HG03025 (cell line): ENCODE measurements at regions not wholly inside any gene's neighbourhood (a gene's known extent, or its start where the extent isn't known, plus 50 kb on each side); places are given as distances from the start of the nearest gene placed in this dataset.
"Not testable (repeated sequence)": the region's sequence is repeated elsewhere in the genome, so short reads cannot be mapped to it uniquely, and the experiment has no call there.

Experiments used
- ATAC-seq: cut with Tn5 transposase; IDR thresholded peaks from one replicate; pipeline ENCODE4 v1.9.1; 2021; ENCODE audit warnings: mild to moderate bottlenecking, moderate library complexity; ENCODE audit not compliant: unreplicated experiment, low FRiP score

DNA sequence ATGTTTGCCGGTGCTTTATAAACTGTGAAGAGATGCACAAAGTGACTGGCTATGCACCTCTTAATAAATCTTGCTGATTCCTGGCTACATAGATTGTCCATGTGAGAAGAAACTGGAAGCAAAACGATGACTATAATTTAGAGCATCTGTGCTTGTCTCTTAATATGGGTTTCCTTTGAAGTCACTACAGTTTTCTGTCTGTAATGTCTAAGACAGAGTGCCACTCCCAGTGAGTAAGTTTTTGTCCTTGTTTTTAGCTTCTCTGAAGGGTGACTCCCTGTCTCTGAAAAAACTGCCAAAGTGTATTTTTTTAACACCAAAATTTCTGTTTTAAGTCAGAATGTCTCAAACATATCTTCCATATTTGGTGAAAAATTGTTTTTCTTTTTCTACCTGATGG is 175.1 kb downstream of the FASLG start:
- no peak for ATAC-seq

DNA sequence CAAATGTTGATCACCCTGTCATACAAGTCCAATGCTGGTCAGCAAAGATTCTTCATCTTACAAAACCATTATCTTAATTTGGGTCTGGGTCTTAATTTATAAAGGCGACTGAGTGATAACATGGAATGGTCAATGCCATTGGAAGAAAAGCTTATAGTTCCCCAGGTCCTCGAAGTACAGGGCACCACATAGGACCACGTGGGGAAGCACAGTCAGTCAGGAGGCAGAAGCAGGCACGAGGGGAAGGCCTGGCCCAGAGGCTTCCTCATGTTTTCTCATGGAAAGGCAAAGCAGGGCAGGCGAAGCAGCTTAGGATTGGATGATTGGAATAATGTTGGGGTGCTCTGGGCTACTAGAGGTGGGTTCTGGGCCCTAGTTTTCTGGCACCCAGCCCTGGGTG is 175.7 kb downstream of the FASLG start:
- ATAC-seq, result no peak

DNA sequence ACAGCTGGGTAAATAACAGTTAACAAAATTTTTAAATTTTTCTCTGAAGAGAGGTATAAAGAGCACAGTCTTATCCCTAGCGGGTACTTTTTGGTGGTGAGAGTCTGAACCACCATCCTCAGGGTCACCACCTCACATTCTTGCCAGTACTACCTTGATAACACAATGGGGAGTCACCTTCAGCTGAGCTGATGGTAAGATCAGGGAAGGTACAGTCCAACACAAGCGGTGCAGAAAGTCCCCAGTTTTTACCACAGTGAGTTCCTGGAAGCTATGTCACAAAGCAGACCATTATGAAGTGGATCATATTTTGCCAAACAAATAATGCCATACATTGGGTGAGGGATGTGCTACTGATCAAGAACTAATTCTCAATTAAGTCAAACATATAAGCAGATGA is 176.9 kb downstream of the FASLG start:
- ATAC-seq, result no peak

DNA sequence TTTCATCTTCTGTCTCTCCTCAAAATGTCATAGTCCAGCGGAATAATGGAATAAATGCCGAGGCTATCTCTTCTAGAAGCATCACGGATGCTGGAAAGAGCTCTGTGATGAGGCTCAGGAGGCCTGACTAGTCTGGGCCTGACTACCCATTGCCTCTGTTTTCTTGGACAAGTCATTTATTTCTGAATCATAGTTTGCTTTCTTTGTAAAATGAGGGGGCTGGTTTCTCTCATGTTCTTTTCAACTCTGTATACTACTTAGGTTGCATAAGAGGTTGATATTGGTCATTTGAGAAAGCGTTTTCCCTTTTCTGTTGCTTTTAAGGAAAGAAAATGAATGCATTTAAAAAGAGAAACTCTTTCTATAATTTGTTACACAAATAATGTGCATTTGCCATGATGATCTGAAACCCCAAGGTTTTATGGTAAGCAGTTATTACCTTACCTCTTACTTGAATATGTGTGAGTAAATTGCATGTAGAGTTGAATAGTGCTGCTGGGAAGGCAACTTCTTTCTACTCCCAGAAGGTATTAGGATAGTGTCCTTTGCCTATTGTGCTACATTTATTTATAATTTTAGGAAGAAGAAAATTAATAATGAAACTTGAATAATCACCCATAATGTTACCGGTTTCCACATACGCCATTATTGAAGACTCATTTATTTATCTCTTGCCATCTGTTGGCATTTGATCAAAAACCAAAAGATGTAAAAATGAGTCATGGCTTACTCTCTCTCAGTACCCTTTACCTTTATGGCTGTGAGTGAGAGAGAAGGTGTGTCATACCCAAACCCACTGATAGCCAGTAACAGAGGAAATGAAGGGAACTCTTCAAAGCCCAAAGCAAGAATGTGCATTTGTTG is 179.1 kb downstream of the FASLG start:
- no peak for ATAC-seq

DNA sequence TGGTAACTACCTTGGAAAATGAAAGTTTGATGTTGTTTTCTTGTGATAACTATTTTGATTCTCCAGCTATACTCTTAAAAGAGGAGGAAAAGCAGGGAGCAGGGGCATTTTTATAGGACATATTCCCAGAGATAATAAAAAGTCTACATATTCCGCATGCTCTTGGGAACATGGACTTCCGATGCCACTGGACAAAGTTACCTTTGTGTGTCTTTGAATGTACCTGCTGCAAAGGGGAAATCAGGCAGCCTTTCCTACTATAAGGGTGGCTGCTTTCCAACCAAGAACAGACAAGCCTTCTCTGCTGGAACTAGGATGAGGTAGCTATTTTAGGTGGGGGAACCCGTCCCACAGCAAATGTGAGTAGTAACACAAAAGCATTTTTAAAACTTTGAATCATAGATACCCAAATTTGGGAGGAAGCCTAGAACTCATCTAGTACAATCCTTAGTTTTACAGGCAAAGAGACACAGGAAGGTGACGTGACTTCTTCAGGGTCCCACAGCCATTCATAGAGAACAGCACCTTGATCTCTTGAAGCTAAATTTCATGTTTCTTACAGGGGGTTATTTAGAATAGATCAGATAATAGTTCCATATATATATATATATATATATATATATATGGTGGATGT is 179.9 kb downstream of the FASLG start:
- ATAC-seq, result no peak

DNA sequence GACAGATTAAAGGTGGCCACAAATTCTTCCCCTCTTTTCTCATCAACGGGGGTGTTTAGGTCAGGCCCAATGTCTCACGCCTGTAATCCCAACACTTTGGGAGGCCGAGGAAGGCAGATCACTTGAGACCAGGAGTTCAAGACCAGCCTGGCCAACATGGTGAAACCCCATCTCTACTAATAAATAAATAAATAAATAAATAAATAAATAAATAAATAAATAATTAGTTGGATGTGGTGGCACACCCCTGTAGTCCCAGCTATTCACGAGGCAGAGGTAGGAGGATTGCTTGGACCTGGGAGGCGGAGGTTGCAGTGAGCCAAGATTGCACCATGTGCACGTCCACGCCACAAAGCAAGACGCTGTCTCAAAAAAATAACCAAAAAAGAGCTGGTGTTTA is 180.7 kb downstream of the FASLG start:
- ATAC-seq, result not testable (repeated sequence)

DNA sequence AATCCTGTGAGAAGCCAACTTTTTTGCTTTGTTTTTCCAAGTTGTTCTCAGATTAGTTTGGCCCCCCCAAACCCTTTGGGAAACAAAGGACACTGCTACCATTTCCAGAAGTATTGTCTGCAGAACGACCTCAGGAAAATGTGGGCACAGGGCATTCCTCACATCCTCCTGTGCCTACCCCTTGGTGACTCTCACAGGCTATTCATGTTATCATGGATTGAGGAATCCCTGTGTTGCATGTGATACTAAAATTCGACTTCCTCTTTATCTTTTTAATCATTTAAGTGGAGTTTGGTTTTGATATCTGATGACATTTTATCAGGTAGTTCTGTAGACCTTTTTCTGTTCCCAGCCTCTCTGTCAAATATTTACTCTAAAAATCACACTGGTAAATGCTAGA is 184.5 kb downstream of the FASLG start:
- ATAC-seq, result no peak

DNA sequence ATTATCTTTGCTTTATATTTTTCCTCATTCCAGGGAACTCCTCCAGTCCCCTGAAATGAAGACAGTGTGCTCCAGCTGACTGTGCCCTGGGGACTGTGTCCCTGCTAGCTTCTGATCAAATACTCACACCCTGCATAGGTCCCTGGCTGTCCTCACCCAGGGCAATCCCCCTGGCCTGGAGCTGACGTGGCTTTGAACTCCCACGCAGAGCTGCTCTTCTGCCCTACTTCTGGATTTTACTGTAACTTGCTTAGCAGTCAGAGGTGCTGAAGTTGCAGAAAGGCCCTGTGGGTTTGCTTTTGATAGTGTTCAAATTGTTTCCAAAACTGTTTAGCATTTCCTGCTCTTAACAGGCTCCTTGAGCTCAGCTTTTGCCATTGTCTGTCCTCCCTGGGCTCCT is 186.5 kb downstream of the FASLG start:
- no peak for ATAC-seq

DNA sequence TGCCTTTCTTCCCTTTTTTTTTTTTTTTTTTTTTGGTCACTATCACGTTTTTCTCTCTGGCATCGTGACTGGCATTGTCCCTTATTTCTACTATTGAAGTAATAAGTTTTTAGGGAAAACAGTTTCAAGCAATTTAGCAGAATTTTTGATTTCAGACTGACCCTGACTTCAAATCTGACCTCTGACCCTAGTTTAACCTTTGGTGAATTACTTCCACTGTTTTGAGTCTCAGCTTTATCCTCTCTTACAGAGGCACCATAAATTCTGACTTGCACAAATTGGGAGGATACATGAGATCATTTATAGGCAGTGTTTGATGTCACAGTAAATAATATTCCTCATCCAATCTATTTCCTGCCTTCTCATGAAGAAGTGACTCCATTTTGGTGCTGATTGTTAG is 187.0 kb downstream of the FASLG start:
- no peak for ATAC-seq

DNA sequence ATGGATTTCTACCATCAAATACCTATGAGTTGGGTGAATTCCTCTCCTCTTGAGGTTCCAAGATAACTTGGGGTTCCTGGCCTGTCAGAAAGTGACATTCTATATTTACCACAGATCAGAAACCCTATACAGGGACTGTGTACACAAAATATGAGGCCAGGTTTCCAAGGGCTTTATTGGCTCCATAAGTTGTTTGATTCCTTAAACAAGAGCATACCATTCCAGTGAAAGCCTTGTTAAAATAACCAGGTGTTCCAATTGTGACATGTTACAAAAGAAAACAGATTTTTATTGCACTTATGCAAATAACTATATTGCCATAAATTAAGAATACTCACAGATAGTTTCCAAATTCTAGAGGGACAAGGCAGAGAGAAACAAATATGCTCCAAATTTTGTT is 188.9 kb downstream of the FASLG start:
- not testable (repeated sequence) for ATAC-seq

DNA sequence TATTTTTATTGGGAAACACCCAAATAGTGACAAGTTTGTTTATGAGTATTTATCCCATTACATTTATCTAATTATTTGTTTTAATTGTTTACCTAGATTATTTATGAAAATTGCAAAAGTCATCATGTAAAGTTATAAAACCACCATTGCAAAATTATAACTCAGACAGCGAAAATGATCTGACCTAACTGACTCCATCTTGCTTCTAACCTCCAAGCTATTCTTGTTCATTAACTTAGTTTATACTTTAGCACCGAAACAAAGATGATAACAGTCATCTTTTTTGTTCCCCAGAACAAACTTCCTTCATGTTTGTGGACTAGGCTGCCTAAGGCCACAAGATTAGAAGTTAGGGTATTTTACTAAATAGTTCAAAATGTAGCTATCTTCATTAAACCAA is 190.8 kb downstream of the FASLG start:
- no peak for ATAC-seq

DNA sequence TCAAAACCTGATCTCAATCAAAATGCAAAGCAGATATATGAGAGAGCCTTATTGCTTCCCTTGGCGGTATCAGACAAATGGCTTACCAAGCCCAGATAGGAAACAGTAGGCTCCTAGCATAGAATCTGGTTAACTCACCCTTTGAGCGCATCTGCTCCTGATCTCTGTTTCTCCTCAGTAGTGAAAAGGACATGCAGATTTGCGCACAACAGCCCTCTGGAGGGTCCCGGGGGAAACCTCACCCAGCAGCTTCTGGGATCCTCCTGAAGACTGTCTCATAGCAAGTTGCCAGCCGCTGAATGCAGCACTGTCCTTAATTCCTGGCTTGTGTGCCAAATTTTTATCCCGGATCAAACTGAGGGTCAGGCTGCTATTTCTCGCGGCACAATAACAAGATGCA is 192.2 kb downstream of the FASLG start:
- no peak for ATAC-seq

DNA sequence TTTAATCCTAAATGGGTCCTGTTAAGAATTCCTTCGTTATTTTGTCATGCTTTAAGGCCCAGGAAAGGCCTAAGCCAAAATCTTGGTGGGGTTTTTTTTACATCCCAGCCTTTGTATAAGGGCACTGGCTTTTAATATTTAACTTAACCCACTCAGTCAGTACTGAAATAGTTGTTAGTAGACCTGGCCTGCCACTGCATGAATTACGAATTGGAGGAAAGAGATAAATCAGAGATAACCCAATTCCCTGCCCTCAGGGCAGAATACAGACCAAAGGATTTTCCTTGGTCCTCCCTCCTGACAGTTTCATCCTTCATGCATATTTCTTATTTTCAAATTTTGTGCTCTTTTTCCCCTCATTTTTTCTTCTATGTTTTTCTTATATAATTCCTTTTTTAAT is 193.0 kb downstream of the FASLG start:
- ATAC-seq, result no peak

DNA sequence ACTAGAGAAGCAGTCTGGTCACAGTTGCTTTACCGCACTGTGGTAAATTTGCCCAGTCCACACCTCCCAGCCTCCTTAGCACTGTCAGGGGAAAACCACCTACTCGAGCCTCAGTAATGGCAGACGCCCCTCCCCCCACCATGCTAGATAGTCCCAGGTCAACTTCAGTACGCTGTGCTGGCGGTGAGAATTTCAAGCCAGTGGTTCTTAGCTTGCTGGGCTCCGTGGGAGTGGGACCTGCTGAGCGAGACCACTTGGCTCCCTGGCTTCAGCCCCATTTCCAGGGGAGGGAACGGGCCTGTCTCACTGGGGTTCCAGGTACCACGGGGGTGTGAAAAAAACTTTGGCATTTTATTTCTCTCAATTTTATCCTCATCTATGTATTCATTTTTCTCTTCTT is 194.8 kb downstream of the TNFSF18 start:
- not testable (repeated sequence) for ATAC-seq

DNA sequence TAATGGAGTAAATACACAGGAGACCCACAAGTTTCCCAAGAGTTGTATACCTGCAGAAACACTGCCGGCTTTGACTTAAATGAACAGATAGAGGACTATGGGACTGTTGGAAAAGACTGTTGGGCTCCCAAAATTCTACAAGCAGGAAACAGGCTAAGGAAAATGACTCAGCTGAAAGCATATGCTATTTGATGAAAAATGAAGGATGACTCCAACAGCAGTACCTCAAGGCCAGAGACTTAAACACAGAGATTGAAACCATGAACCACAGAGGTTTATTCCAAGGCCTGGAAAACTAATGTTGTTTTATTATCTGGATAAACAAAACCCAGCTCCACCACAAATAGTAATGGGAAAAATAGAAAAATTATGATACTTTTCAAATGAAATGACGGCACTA is 187.7 kb downstream of the TNFSF18 start:
- ATAC-seq, result no peak

DNA sequence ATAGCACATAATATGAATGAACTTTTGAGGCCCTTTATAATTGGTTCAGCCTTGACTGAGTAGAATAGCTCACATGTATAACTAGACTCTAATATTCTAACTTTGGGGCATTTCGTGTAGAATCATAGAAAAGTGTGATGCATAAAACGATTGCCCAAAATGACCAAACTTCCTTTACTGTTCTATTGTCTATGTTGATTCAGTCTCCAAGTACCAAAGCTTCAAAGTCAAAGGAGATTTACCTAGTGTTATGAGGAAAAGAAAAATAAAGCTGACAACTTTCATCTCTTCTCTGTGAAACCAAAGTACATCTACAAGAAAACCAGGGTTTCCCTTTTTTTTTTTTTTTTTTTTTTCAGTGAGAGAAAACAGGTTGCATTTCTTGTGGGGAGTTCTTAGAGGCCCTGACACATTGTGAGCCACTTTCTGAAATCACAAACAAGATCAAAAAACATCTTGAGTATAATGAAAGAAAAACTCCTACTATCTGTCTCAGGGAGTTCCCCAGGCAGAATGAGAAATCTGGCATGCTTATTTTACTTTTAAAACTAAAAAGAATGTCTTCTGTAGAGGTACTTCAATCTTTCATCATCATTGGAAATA is 183.4 kb downstream of the TNFSF18 start:
- ATAC-seq, result no peak

DNA sequence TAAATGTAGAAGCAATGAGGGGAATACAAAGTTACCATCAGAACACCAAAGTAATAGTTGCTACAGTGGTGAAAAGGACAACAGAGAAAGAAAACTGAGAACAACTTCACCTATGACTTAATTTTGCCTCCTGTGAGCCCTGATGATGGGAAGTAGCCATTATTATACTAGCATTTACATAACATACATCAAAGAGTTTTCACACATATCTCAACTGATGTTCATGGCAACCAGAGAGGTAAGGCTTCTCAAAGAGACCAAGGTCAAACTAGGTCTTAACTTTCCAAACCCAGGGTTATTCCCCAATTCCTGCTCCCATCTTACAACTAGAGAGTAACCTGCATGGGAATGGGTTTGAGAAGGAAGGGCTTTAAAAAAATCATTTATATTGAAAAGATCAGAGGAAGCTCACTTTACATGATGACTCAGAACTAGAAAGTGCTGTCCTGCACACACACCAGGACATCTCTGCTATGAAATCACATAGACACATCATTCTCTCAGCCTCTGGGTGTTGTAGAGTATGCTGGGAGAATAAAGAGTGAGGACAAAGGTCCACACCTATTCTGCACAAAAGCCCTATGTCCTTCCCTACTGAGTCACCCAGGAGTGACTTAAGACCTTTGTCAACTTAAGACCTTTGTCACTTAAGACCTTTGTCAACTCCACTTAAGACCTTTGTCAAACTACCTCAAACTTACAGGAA is 179.7 kb downstream of the TNFSF18 start:
- no peak for ATAC-seq

DNA sequence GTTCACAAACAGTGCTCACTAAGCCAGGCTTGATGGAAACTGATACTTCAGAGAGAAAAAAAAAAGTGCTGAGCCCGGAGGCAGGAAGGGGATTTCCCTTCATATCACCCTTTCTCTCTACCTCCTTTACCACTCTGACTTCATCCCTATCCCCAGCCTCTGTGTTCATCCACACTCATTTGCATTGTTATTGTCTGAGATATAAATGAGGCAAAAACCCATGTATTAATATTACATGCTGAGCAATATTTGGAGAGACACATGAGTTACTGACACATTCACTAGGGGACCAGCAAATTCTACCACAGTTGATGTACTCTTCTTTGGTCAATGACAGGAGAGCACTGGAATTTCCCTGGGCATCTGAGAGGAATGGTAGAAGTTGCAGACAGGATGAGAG is 175.8 kb downstream of the TNFSF18 start:
- no peak for ATAC-seq

DNA sequence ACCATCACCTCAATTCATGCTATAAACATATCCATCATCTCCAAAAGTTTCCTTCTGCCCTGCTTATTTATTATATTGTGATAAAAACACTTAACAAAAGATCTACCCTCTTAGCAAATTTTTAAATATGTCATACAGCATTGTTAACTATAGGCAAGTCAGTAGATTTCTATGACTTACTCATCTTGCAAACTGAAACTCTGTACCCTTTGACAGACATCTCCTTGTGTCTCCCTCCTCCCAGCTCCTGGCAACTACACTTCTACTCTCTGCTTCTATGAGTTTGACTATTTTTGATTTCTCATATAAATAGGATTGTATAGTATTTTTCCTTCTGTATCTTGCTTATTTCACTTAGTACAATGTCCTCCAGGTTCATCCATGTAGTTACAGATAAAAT is 174.8 kb downstream of the TNFSF18 start:
- ATAC-seq, result no peak

DNA sequence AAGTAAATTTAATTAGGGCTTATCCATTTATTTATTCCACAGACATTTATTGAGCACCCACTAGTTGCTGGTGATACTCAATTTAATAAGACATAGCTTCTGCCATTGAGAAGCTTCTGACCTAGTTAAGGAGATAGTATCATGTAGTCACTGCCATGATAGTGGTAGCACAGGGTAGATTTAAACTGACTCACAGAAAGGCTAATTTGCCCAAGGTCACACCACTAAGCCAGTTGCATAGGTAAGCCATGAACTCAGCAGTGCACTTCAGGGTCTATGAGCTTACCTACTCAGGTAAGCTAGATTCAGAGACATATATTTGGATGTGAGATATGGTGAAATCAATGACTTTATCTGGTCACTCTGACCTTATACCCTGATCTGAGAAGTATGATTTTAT is 168.4 kb downstream of the TNFSF18 start:
- no peak for ATAC-seq

DNA sequence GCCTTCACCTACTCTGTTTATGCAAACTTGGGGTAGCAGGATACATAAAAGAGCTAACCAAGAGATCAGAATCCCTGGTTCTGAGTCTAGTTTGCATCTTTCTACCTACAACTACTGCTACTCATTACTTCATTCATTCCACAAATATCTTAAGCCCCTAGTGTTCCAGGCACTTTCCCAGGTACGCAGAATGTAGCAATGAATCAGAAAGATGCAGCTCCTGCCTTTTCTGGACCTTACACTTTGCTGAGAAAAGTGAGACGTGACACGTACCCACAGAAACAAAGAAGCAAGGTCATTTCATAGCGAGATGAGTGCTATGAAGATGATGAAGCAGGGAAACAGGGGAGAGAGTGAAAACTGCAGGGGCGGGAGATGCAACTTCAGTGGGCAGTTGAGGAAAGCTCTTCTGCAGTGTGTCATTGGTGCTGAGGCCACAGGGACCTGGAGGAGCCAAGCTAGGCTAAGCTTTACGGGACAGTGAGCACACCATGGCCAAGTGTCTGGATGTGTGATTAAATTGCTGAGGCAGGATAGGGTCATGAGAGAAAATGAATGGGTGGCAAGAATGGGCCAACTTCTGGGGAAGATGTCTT is 167.9 kb downstream of the TNFSF18 start:
- ATAC-seq, result no peak
